HG02798 (cell line): ENCODE measurements at regions not wholly inside any gene's neighbourhood (a gene's known extent, or its start where the extent isn't known, plus 50 kb on each side); places are given as distances from the start of the nearest gene placed in this dataset.

Source experiments
- ATAC-seq: cut with Tn5 transposase; IDR thresholded peaks from one replicate; pipeline ENCODE4 v1.9.1; 2021; ENCODE audit warnings: mild to moderate bottlenecking; ENCODE audit not compliant: unreplicated experiment, poor library complexity

DNA sequence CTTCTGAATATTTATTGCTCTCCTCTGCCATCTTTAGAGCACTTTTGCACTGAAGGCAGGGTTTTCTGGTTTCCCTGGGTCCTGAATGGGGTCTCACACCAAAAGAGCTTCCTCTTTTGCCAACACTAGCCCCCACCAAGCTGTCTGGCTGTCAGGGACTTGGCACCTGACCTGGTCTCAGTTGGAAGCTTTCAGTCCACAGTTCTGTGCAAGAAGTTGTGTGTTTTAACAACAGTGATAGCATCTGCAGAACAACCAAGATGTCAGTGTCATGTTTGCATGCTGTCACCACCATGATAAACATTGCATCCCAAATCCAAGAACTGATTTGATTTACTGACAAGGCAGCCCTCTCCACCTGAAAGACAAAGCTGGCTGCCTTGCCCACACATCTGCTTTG, 448.5 kb upstream of the CCL2 start:
- no peak for ATAC-seq

DNA sequence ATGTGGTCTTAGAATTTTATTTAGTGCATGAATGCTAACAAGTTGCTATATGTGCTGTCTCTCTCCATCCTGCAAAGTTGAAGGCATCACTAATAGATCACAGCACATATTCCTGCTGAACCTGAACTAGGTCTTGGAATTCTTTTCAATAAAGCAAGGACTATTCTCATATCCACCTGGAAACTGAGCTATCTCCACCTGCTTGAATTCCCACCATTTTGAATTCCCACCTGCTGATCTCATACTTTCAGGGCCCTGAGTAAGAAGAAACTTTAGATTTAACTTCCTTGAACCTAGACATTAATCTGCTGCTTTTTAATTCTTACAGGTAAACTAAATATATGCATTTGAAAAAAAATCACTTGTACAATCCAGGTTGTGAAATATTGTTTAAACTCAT, 445.3 kb upstream of the CCL2 start:
- no peak for ATAC-seq

DNA sequence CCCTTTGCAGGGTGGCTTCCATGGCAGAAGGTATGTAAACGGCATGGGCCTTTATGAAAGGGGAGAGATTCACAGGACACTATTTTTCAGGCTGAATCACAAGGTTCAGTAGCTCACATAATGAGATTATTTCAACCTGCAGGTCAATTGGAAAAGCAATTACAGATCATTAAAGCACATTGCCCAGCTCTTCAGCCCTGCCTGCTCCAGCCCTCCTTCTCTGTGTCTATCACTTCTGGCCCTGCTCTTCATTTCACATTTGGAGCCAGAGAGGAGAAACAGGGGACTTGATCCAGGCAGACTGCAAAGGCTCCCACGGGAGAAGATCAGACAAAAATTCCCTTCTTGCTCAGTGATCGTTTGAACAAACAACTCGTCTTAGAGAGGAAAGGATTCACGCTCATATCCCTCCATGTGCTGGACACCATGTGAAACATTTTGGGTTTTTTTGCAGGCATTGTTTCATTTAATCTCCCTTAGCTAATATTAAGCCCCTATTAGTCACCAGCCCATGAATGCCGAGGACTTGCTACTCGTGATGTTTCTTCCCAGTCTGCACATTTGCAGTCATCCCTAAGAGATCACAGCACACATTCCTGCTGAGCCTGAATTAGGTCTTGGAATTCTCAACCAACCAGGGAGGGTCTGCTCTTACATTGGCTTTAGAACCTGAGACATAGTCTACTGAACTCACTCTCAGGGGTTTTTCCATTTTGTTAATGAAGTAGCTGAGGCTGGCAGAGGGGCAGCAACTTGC, 443.9 kb upstream of the CCL2 start:
- ATAC-seq, result no peak

DNA sequence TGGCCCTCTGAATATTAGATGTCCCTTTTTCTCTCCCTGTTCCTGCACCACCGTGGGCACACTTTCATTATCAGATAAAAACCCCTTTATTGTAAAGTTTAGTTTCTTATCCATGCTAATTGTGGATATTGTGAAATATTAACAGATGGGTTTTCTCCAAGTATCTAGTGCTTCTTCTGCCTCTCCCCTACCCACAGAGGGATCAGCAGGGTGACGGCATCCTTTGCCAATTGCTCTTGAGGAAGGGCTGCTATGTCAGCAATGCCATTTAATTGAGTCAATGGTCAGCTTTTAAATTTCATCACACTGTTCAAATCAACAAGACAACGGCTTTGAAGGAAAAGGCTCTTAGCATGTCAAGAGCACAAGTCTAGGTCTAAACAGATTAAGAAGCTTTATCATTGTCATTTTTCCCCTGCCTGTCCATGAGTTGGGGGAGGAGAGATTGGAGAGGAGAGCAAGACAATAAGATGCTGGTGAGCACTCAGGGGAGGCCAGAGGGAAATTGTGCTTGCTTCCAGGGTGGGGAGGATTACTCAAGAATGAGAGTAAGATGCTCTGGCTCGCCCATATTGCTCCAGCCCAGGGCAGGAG, 443.0 kb upstream of the CCL2 start:
- ATAC-seq, result no peak

DNA sequence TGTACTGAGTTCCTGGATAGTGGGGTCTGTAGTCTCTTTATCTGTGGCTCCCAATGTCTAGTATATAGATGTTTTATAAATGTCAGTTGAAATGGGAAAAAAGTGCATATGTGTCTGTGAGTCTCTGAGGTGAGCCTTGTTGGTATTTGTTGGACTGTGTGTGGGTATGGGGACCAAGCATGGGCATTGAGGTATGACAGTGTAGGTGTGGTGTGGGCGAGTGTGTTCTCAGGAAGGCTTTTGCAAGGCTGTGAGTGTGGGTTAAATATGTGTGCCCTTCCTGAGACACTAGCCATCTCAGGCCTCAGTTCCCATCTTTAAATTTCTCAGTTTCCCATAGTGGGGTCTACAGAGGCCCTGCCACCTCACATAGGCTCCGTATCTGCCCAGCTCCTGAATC, 440.2 kb upstream of the CCL2 start:
- ATAC-seq, result no peak

DNA sequence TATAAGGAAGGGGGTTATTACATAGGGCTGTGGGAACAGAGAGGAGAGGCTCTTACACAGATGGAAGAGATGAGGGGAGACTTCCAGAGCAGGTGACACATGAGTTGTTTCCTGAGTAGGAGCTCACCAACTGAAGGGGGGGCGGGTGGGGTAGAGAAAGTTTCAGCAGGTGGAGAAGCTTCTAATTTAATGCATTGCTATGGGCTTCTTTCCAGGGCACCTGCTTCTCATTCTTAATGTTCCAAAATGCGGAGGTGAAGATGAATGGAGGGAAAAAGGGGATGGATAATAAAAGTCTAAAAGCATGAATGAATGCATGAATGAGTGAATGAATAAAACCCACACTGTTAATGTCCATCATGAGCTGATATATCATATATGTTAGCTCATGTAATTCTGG, 439.0 kb upstream of the CCL2 start:
- no peak for ATAC-seq

DNA sequence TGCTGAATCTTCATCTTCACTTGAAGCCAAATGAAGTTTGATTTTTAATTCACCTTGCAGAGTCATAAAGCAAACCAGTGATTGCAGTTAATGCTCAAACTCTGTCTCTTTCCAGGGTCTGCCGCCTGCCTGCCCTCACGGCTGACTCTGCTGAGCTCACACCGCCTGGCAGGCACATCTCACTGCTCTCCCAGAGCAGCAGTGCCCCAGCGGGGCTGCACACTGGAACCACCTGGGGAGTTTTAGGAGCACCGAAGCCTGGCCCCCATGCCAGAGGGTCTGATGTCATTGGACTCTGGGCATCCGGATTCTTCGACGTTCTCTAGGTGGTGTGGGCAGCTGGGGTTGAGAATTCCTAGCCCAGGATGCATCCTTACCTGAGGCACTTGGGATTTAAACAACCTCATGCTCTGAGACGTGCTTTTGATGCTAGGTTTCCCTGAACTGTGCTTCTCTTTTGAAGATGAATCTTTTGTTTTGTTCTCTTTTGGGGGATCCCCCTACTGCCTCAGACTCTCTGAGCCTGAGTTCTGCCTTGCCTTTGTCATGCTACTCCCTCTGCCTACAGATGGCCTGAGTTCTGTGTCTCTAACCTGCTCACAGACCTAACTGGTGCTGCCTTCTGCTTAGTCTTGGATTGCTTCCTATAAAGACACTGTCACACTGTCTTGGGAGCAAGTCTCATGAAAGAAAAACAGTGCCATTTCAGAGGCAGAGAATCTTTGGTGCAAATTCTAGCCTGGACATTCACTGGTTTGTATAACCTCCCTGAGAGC, 438.1 kb upstream of the CCL2 start:
- no peak for ATAC-seq

DNA sequence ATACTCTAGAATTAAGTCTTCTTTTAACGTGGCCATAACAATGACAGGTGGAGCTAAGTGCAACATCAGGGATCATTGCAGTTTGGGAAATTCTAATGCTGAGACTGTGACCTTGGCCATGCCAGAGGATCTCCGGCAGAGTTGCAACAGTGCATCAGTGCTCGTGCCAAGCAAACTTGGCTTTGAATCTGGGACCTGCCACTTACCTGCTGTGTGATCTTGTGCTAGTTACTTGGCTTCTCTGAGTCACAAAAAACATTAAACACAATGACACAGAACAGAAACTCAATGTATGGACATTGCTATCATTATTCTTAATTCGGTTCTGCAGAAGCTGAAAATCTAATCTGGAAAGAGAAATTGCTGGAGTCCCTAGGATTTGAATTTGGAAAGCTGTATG, 435.5 kb upstream of the CCL2 start:
- no peak for ATAC-seq

DNA sequence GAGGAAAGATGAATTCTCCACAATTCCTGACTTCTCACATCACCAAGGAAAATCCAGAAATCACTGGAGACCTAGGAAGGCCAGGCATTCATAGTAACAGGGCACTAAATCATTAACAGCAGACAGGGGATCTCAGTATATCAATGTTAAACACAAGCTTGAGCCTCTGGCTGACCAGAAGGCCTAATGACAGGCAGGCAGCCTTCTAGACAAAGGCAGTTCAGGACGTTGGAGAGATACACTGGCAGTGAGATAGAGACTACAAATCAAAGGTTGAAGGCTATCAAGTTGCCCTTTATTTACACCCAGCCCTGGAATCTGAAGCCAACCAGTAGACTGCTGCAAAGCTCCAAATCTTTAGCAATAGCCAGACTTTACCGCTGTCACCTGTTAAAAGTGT, 422.8 kb upstream of the CCL2 start:
- no peak for ATAC-seq

DNA sequence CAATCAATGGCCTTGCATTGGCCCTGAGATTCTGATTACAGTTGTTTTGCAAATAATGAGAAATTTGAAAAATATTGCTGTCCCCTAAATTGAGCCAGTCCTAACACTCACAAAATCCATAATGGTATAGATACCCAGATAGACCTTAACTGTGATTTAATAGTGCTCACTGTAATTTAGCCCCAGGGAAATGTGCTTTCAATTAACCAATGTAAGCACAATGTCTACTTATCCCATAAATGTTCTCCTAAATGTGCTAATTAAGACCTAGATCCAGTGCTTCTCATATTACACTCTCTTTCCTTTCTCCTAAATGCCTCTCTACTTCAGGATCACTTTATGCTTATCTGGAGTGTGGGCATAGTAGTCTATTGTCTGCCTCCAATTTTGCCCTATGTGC, 417.8 kb upstream of the CCL2 start:
- no peak for ATAC-seq

DNA sequence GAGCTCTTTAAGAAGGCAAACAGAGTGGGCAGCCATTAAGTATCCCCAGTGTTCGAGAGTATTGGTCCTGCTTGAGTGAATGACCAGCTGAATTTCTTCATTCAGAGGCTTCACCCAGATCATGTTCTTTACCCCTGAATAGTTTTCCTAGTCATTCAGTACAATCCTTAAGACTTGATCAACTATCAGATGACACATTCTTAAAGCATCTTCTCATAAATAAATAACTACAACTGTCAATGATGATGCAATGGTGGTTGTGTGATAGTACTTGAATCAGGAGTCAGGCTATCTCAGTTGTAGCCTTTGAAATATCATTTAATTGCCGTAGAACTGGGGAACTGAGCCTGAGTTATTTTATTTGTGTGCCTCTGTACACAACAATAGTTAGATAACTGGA, 416.8 kb upstream of the CCL2 start:
- no peak for ATAC-seq

DNA sequence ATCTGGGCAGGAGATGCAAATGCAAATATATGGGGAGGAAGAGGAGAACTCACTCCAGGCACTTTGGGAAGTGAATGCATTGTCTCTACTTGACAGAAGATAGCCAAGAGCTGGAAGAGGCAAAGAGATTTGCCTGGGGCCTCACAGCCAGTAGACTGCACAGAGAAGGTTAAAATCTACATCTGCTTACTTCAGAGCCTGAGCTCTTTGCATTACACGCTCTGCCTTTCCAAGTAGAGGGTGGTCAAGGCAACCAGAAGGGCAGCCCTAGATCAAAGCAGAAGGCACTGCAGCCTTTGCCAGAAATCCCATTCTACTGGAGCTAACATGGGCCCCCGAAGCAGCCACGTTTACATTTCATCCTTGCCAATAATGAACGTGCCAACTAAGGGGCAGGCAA, 407.2 kb upstream of the CCL2 start:
- no peak for ATAC-seq

DNA sequence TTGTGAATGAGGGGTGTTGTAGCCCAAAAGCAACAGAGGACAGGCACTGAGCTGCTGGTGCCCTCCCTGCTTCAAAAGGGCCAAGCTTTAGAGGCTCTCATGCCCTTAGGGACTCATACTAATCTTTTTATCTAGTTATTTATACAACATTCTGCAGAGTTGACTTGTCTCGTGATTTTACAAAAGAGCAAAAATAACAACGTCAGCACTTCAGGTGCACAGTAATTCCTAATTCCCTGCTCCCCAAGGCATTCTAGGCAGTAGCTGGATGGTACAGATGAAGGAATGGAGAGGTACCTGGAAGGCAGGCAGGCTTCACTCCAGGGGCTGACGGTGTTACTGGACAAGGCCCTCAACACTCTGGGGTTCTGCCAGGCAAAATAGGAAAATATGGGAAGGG, 406.7 kb upstream of the CCL2 start:
- no peak for ATAC-seq

DNA sequence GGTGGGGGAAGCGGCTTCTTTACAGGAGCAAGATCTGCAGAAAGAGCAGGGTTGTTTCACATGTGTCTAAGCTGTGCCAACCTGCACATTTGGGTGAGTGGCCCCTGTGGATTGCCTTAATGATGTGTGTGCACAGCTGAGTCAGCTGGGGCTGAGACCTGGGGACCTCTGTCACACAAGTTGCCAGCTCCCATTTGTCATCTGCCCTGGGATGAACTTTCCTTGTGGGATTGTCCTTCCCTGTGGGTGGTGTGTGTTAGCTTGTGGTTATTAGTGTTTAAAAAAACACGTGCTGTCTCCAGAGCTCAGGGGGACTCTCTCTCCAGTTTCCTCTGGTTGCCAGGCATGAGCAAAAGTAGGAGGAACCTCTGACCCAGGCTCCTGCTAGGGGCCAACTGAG, 400.5 kb upstream of the CCL2 start:
- ATAC-seq, result no peak

DNA sequence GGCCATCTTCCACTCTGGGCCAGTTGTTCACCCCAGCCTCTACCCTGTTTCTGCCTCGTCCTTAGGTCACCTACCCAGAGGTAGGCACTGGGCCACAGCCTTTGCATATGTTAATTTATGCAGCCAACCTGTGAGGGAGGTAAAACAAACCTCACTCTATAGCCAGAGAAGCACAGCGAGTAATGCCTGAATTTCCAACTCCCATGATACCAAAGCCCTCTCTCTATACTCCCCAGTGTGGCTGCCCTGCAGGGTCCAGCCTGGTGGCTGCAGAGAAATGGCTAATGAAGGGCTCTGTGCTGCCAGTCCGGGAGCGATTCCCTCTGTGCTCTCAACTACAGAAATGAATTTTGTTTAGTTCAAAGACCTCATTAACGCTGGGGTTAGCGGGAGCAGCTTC, 397.0 kb upstream of the CCL2 start:
- ATAC-seq, result no peak

DNA sequence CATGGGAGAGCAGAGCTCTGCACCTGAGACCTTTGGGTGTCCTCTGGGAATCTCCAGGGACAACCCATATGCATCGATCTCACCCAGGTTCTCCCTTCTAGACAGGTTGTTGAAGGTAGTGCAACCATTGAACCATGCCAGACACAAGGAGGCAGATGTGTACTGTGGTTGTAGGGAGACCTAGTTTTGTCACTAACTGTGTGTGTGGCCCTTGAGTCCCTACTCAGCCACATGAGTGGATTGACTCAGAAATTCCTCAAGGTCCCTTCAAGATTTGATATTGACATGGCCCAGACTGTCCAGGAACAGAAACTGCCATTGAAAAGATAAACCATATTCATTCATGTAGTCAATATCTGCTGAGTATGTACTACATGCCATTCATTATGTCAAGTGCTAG, 396.4 kb upstream of the CCL2 start:
- ATAC-seq, result no peak

DNA sequence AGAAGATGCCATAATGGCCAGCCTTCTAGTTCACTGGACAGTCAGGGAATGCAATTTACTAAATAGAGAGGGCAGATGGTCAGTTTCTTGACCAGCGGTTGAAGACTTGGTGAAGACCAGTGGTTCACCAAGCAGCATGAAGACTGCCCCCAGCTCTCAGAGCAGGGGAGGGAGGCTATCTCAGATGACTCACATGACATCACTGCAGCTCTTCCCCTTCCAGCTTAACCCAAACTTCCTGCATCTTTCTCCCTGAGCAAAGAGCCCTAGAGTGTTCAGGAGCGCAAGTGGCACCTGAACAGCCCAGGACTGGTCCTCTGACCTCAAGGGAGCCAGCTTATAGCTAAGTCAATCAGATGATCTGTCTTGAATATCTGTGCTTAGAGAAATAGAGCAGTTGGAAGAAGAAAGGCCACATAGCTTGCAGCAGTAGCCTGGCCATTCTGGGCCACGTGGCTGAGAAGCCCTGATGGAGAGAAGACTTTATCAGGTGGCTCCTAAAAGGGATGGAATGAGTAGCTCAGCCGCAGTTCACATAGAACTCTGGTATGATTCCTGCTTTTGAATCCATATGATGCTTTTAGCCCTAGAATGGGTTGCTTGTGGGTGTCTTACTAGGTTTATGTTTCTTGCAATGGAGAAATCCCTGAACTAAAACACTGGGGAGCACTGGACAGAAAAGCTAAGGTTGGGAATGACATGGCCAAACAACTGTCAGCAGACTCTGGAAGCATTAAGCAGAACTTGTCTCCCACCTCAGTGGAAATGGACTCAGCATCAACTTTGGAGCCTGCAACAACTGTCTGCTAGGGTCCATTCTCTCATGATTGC, 392.1 kb upstream of the CCL2 start:
- no peak for ATAC-seq

DNA sequence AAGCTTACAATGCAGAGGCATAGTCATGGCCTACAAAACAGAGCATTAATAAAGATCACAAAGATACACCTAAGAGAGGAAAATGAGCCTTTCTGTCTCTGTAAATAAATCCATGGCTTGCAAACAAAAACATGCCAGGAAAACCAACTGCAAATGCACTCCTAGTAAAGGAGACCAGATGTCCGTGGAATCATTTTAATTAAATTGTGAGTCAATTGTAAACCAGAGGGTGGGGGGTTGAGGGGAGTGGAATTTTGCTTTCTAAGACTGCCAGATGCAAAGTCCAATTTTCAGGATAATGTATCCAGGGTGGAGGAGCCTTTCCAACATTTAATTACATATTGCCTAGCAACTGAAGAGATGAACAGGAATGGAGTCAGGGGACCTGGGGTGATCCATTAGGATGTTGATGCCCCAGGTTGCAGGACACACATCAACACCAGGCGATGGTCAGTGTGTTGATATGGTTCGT, 390.3 kb upstream of the CCL2 start:
- ATAC-seq, result no peak

DNA sequence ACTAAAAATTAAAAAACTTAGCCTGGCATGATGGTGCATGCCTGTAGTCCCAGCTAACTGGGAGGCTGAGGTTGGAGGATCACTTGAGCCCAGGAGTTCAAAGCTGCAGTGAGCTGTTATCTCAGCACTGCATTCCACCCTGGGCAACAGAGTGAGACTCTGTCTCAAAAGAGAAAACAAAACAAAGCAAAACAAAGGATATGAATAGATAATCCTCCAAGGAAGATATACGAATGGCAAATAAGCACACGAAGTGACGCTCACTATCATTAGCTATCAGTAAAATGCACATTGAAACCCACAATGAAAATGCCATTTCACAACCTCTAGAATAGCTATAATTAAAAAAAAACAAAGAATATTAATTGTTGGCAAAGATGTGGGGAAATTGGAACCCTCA, 386.2 kb upstream of the CCL2 start:
- no peak for ATAC-seq

DNA sequence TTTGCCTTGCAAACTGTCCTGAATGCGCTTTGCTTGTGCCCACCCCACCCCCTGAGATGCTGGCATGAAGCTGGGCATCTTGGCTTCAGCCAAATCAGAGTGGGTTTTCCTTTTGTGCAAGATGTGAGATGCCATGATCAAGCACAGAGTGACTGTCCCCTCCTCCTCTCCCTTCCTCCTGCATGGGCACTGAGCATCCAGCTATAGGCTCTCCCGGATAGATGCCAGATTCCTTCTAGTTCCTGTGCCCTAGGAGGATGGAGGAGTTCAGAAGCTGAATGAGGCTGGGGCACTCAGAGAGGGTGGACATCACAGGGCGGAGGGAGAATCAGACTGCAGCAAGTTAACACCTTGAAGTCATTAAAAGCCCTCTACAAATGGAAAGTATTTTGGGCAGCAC, 384.1 kb upstream of the CCL2 start:
- ATAC-seq, result no peak
